ENCODE measurements at regions not wholly inside any gene's neighbourhood (a gene's known extent, or its start where the extent isn't known, plus 50 kb on each side); places are given as distances from the start of the nearest gene placed in this dataset.

DNA sequence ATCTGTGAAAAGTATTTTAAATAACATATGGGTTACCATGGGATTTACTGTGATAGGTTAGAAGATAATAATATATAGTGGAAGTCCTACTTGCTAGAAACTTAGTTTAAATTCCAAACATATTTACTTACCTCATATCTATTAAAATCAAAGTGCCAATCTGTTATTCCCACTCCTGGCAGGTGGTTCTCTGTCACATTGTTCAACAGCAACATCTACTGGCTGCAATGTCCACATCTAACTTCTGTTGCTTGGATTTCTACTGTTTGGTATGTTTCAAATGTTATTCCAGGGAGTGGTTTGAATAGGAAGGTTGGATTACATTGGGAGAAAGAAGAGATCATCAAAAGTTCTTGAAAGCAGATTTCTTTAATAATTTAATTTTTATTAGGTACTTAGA, 122.5 kb upstream of the NCAM2 start:
- intact Hi-C loops (cut with micrococcal nuclease): no loop called here
- ChIA-PET RAD21 (ENCODE audit: low non-redundant PET in 1 of 2, low total read pairs in 2 of 2, uncharacterized antibody in 2 of 2, unreplicated experiment in 2 of 2) (no interaction called here), CTCF (no interaction called here), POLR2A (no interaction called here)
- no peaks in the 10 kb centered on the region for H3K4me1 ChIP-seq (ENCODE audit: control insufficient read depth in 1 of 2, insufficient read depth in 2 of 2, low read length in 2 of 2)
- peaks cover 9 to 12% of the 10 kb centered on the region in 2 experiments; a peak in 3 of 4 replicates for H3K9me3 ChIP-seq (ENCODE audit: control insufficient read depth in 1 of 2, insufficient read depth in 1 of 2, low read depth in 1 of 2, low read length in 2 of 2)
- no peak overlapping the region for H2AFZ ChIP-seq (ENCODE audit: low read depth, low read length, poor library complexity, severe bottlenecking)
- BruUV-seq (replicated peaks): no TSS peak
- ATAC-seq (no peak), DNase-seq (ENCODE audit: low read depth, low spot score) (no peak)
- no peaks in the 10 kb centered on the region for H4K20me1 ChIP-seq (ENCODE audit: insufficient read depth)
- H3K9ac ChIP-seq (ENCODE audit: low read length): no peak overlapping the region
- no peak overlapping the region for H3K4me3 ChIP-seq (replicated peaks in 1 of 2; ENCODE audit: low read depth in 1 of 2, low read length in 2 of 2)
- no peak overlapping the region for H3K27ac ChIP-seq (ENCODE audit: low read depth, low read length)
- no peaks in the 10 kb centered on the region for H3K36me3 ChIP-seq (ENCODE audit: control insufficient read depth in 1 of 2, insufficient read depth in 2 of 2, low read length in 2 of 2)
- H3K4me2 ChIP-seq (ENCODE audit: low read length): no peak overlapping the region
- H3K9me2 ChIP-seq (ENCODE audit: insufficient read depth): no peaks in the 10 kb centered on the region
- no peak for TF ChIP-seq FOSL1 (IDR thresholded peaks at IDR 0.05; ENCODE audit: low read depth)
- no peak for TF ChIP-seq JUND (IDR thresholded peaks at IDR 0.05)
- TF ChIP-seq TCF7L2 (IDR thresholded peaks at IDR 0.05; ENCODE audit: borderline replicate concordance, extremely low read depth, insufficient read depth, insufficient read length): no peak
- TF ChIP-seq, protein P1, sequence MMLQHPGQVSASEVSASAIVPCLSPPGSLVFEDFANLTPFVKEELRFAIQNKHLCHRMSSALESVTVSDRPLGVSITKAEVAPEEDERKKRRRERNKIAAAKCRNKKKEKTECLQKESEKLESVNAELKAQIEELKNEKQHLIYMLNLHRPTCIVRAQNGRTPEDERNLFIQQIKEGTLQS (IDR thresholded peaks at IDR 0.05): no peak
- TF ChIP-seq, protein P2, sequence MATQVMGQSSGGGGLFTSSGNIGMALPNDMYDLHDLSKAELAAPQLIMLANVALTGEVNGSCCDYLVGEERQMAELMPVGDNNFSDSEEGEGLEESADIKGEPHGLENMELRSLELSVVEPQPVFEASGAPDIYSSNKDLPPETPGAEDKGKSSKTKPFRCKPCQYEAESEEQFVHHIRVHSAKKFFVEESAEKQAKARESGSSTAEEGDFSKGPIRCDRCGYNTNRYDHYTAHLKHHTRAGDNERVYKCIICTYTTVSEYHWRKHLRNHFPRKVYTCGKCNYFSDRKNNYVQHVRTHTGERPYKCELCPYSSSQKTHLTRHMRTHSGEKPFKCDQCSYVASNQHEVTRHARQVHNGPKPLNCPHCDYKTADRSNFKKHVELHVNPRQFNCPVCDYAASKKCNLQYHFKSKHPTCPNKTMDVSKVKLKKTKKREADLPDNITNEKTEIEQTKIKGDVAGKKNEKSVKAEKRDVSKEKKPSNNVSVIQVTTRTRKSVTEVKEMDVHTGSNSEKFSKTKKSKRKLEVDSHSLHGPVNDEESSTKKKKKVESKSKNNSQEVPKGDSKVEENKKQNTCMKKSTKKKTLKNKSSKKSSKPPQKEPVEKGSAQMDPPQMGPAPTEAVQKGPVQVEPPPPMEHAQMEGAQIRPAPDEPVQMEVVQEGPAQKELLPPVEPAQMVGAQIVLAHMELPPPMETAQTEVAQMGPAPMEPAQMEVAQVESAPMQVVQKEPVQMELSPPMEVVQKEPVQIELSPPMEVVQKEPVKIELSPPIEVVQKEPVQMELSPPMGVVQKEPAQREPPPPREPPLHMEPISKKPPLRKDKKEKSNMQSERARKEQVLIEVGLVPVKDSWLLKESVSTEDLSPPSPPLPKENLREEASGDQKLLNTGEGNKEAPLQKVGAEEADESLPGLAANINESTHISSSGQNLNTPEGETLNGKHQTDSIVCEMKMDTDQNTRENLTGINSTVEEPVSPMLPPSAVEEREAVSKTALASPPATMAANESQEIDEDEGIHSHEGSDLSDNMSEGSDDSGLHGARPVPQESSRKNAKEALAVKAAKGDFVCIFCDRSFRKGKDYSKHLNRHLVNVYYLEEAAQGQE (IDR thresholded peaks at IDR 0.05; ENCODE audit: low read depth): no peak
- TF ChIP-seq ZNF274 (IDR thresholded peaks at IDR 0.05; ENCODE audit: low read depth, low read length): no peak
- TF ChIP-seq, protein P3, sequence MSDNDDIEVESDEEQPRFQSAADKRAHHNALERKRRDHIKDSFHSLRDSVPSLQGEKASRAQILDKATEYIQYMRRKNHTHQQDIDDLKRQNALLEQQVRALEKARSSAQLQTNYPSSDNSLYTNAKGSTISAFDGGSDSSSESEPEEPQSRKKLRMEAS (IDR thresholded peaks at IDR 0.05): no peak
- TF ChIP-seq ZFX (IDR thresholded peaks at IDR 0.05): no peak
- no peak for TF ChIP-seq POLR2AphosphoS5 (IDR thresholded peaks at IDR 0.05; ENCODE audit: low read depth, low read length)
- no peak for TF ChIP-seq CBX3 (IDR thresholded peaks at IDR 0.05; ENCODE audit: low read depth)
- no peak for TF ChIP-seq RAD21 (IDR thresholded peaks at IDR 0.05; ENCODE audit: low read depth)
- TF ChIP-seq SIN3A (IDR thresholded peaks at IDR 0.05; ENCODE audit: low read depth): no peak
- no peak for TF ChIP-seq CEBPB (IDR thresholded peaks at IDR 0.05; ENCODE audit: low read depth)
- TF ChIP-seq EZH2phosphoT487 (IDR thresholded peaks at IDR 0.05; ENCODE audit: borderline replicate concordance): no peak
- TF ChIP-seq, protein P4, sequence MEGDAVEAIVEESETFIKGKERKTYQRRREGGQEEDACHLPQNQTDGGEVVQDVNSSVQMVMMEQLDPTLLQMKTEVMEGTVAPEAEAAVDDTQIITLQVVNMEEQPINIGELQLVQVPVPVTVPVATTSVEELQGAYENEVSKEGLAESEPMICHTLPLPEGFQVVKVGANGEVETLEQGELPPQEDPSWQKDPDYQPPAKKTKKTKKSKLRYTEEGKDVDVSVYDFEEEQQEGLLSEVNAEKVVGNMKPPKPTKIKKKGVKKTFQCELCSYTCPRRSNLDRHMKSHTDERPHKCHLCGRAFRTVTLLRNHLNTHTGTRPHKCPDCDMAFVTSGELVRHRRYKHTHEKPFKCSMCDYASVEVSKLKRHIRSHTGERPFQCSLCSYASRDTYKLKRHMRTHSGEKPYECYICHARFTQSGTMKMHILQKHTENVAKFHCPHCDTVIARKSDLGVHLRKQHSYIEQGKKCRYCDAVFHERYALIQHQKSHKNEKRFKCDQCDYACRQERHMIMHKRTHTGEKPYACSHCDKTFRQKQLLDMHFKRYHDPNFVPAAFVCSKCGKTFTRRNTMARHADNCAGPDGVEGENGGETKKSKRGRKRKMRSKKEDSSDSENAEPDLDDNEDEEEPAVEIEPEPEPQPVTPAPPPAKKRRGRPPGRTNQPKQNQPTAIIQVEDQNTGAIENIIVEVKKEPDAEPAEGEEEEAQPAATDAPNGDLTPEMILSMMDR (IDR thresholded peaks at IDR 0.05 in 2 of 3, conservative IDR thresholded peaks at IDR 0.05 in 1 of 3; ENCODE audit: borderline replicate concordance in 1 of 3, insufficient read depth in 1 of 3, low read depth in 2 of 3, low read length in 2 of 3): no peak
- H3K79me2 ChIP-seq (ENCODE audit: insufficient read depth, low read length): no peaks in the 10 kb centered on the region
- no peaks in the 10 kb centered on the region for H3K27me3 ChIP-seq (ENCODE audit: insufficient read depth, low read length)

Measured in HCT116 (cell line).